ENCODE measurements at regions not wholly inside any gene's neighbourhood (a gene's known extent, or its start where the extent isn't known, plus 50 kb on each side); places are given as distances from the start of the nearest gene placed in this dataset.

- Histone ChIP-seq H3K79me2 (ENCODE audit: control insufficient read depth, insufficient read depth, low read length) (no peaks in the 10 kb centered on the region), H3K27ac (ENCODE audit: extremely low read depth, low read depth, low read length) (no peak overlapping the region), H3K9me3 (replicated peaks; ENCODE audit: control insufficient read depth, insufficient read depth, low read depth, low read length) (no peaks in the 10 kb centered on the region; the same call in 1 of the 2 replicates), H3K9me1 (ENCODE audit: control insufficient read depth, insufficient read depth, low read length) (no peaks in the 10 kb centered on the region), H4K20me1 (replicated peaks; ENCODE audit: control insufficient read depth, insufficient read depth, low read length) (no peaks in the 10 kb centered on the region), H3K4me3 (no peak overlapping the region), H3K27me3 (ENCODE audit: control insufficient read depth in 2 of 2, insufficient read depth in 2 of 2, low read length in 2 of 2) (no peaks in the 10 kb centered on the region), H3K4me2 (ENCODE audit: insufficient read depth, low read length) (no peak overlapping the region), H3K36me3 (ENCODE audit: control insufficient read depth, insufficient read depth, low read length) (no peaks in the 10 kb centered on the region), H3K9ac (ENCODE audit: insufficient read depth in 1 of 2, low read depth in 2 of 2, low read length in 2 of 2) (no peak overlapping the region), H3K4me1 (replicated peaks in 1 of 2; ENCODE audit: control insufficient read depth in 2 of 2, insufficient read depth in 2 of 2, low read length in 2 of 2) (no peaks in the 10 kb centered on the region), H2AFZ (ENCODE audit: low read depth, low read length) (no peak overlapping the region)
- WGBS (ENCODE audit: insufficient coverage, low coverage, missing lambda C conversion rate), result 0% methylated on average over 1 of the region's 1 CpG
- in situ Hi-C loops (cut with MboI) (no loop called here), intact Hi-C loops (cut with micrococcal nuclease) (no loop called here)
- no peak for TF ChIP-seq CEBPB (tag; IDR thresholded peaks at IDR 0.05)
- TF ChIP-seq TBP (optimal IDR thresholded peaks at IDR 0.05; ENCODE audit: low read depth, low read length), result no peak
- no peak for TF ChIP-seq PYGO2 (tag; IDR thresholded peaks at IDR 0.05)
- TF ChIP-seq FOXK2 (conservative IDR thresholded peaks at IDR 0.05 in 1 of 2, IDR thresholded peaks at IDR 0.05 in 1 of 2; ENCODE audit: low read depth in 2 of 2), result no peak
- TF ChIP-seq GTF2A2 (tag; IDR thresholded peaks at IDR 0.05), result no peak
- no peak for TF ChIP-seq TCF7 (IDR thresholded peaks at IDR 0.05; ENCODE audit: borderline replicate concordance)
- no peak for TF ChIP-seq NCOA2 (IDR thresholded peaks at IDR 0.05; ENCODE audit: partially characterized antibody in 2 of 2)
- TF ChIP-seq RAD51 (IDR thresholded peaks at IDR 0.05; ENCODE audit: borderline replicate concordance, low read depth), result no peak
- TF ChIP-seq FOXK1 (CRISPR knock-in tag; IDR thresholded peaks at IDR 0.05; ENCODE audit: borderline replicate concordance), result no peak
- no peak for TF ChIP-seq DPF2 (IDR thresholded peaks at IDR 0.05)
- POLR2A ChIA-PET, result no interaction called here
- no peak for DNase-seq (ENCODE audit: extremely low read depth in 1 of 4, low spot score in 3 of 4)
- no TSS peak for BruUV-seq (replicated peaks)
- no peak for FAIRE-seq
- CTCF ChIA-PET (ENCODE audit: low intra/inter-chr PET ratio), result no interaction called here
- no peak for ATAC-seq
These were observed 309.3 kb upstream of the E2F7 start for GRCh38 chr12:77374673-77375072.
